ENCODE measurements at regions not wholly inside any gene's neighbourhood (a gene's known extent, or its start where the extent isn't known, plus 50 kb on each side); places are given as distances from the start of the nearest gene placed in this dataset.

GRCh38 chr13:107531816-107532215 lies 683.5 kb downstream of the LIG4 start:
- Mint-ChIP-seq H3K4me1 (ENCODE audit: low read depth) (no peaks in the 10 kb centered on the region), H3K27me3 (no peaks in the 10 kb centered on the region), H3K4me3 (ENCODE audit: low read depth) (no peak overlapping the region), H3K27ac (no peak overlapping the region), H3K36me3 (ENCODE audit: insufficient read depth) (no peaks in the 10 kb centered on the region), H3K9me3 (ENCODE audit: low read depth) (no peaks in the 10 kb centered on the region)
- no peak for DNase-seq (ENCODE audit: low spot score, unreplicated experiment)
- TF ChIP-seq CTCF (IDR thresholded peaks at IDR 0.05; ENCODE audit: unreplicated experiment): no peak

- Mint-ChIP-seq H3K4me3 (ENCODE audit: low read depth) (no peak overlapping the region), H3K27ac (no peak overlapping the region), H3K4me1 (ENCODE audit: low read depth) (no peaks in the 10 kb centered on the region), H3K36me3 (ENCODE audit: insufficient read depth) (no peaks in the 10 kb centered on the region), H3K27me3 (no peaks in the 10 kb centered on the region), H3K9me3 (ENCODE audit: low read depth) (no peaks in the 10 kb centered on the region)
- no peak for DNase-seq (ENCODE audit: low spot score, unreplicated experiment)
- no peak for TF ChIP-seq CTCF (IDR thresholded peaks at IDR 0.05; ENCODE audit: unreplicated experiment)
Measured at GRCh38 chr13:107531180-107531579, 684.2 kb downstream of the LIG4 start.

GRCh38 chr13:107529035-107529434 lies 686.3 kb downstream of the LIG4 start:
- Mint-ChIP-seq H3K4me1 (ENCODE audit: low read depth) (no peaks in the 10 kb centered on the region), H3K9me3 (ENCODE audit: low read depth) (no peaks in the 10 kb centered on the region), H3K4me3 (ENCODE audit: low read depth) (no peak overlapping the region), H3K27ac (no peak overlapping the region), H3K27me3 (no peaks in the 10 kb centered on the region), H3K36me3 (ENCODE audit: insufficient read depth) (no peaks in the 10 kb centered on the region)
- no peak for DNase-seq (ENCODE audit: low spot score, unreplicated experiment)
- no peak for TF ChIP-seq CTCF (IDR thresholded peaks at IDR 0.05; ENCODE audit: unreplicated experiment)

- TF ChIP-seq CTCF (IDR thresholded peaks at IDR 0.05; ENCODE audit: unreplicated experiment): no peak
- H3K27ac Mint-ChIP-seq: no peak overlapping the region
- H3K4me1 Mint-ChIP-seq (ENCODE audit: low read depth): no peaks in the 10 kb centered on the region
- no peaks in the 10 kb centered on the region for H3K9me3 Mint-ChIP-seq (ENCODE audit: low read depth)
- no peaks in the 10 kb centered on the region for H3K27me3 Mint-ChIP-seq
- no peaks in the 10 kb centered on the region for H3K36me3 Mint-ChIP-seq (ENCODE audit: insufficient read depth)
- no peak for DNase-seq (ENCODE audit: low spot score, unreplicated experiment)
- no peak overlapping the region for H3K4me3 Mint-ChIP-seq (ENCODE audit: low read depth)
Measured at GRCh38 chr13:107518780-107519179, 696.6 kb downstream of the LIG4 start.

GRCh38 chr13:107518292-107518691 lies 697.0 kb downstream of the LIG4 start:
- H3K27ac Mint-ChIP-seq: no peak overlapping the region
- no peak overlapping the region for H3K4me3 Mint-ChIP-seq (ENCODE audit: low read depth)
- no peaks in the 10 kb centered on the region for H3K27me3 Mint-ChIP-seq
- H3K4me1 Mint-ChIP-seq (ENCODE audit: low read depth): no peaks in the 10 kb centered on the region
- no peak for TF ChIP-seq CTCF (IDR thresholded peaks at IDR 0.05; ENCODE audit: unreplicated experiment)
- DNase-seq (ENCODE audit: low spot score, unreplicated experiment): no peak
- no peaks in the 10 kb centered on the region for H3K36me3 Mint-ChIP-seq (ENCODE audit: insufficient read depth)
- no peaks in the 10 kb centered on the region for H3K9me3 Mint-ChIP-seq (ENCODE audit: low read depth)

Measured in progenitor cell of endocrine pancreas (in vitro differentiated cells).